ENCODE measurements at regions not wholly inside any gene's neighbourhood (a gene's known extent, or its start where the extent isn't known, plus 50 kb on each side); places are given as distances from the start of the nearest gene placed in this dataset.

- Histone ChIP-seq H3K9me3 (ENCODE audit: control insufficient read depth, low read depth, low read length) (no peaks in the 10 kb centered on the region), H3K79me2 (ENCODE audit: control insufficient read depth, insufficient read depth, low read length) (no peaks in the 10 kb centered on the region), H3K27me3 (ENCODE audit: control insufficient read depth, extremely low read depth, insufficient read depth, low read length) (no peaks in the 10 kb centered on the region), H3K4me1 (ENCODE audit: control insufficient read depth, extremely low read depth, insufficient read depth, low read length) (peaks cover 2% of the 10 kb centered on the region), H4K20me1 (ENCODE audit: control insufficient read depth, extremely low read depth, insufficient read depth, low read length) (no peaks in the 10 kb centered on the region), H3K9me1 (ENCODE audit: control insufficient read depth, extremely low read depth, insufficient read depth, low read length) (no peaks in the 10 kb centered on the region), H3K4me2 (ENCODE audit: control insufficient read depth, extremely low read depth, insufficient read depth, low read depth, low read length) (no peak overlapping the region), H3K27ac (ENCODE audit: control insufficient read depth, insufficient read depth, low read length) (no peak overlapping the region), H3K36me3 (ENCODE audit: control insufficient read depth in 2 of 2, extremely low read depth in 1 of 2, insufficient read depth in 2 of 2, low read length in 2 of 2) (no peaks in the 10 kb centered on the region), H2AFZ (ENCODE audit: control insufficient read depth, low read length) (no peak overlapping the region), H3K4me3 (ENCODE audit: control insufficient read depth in 2 of 3, extremely low read depth in 1 of 3, insufficient read depth in 2 of 3, low read depth in 1 of 3, low read length in 3 of 3) (no peak overlapping the region), H3K9ac (ENCODE audit: control insufficient read depth, extremely low read depth, insufficient read depth, low read length) (no peak overlapping the region)
- FAIRE-seq: no peak
- DNase-seq (ENCODE audit: low read depth, low spot score): no peak
- TF ChIP-seq EZH2 (IDR thresholded peaks at IDR 0.05; ENCODE audit: low read length): no peak
- TF ChIP-seq CTCF (optimal IDR thresholded peaks at IDR 0.05 in 1 of 3, IDR thresholded peaks at IDR 0.05 in 1 of 3, conservative IDR thresholded peaks at IDR 0.05 in 1 of 3; ENCODE audit: extremely low read depth in 1 of 3, insufficient read depth in 2 of 3, low read length in 3 of 3): no peak
- dilution Hi-C loops (cut with MboI; ENCODE audit: extremely low pct_ligation_motif_present, low sequenced_read_pairs): no loop called here
Observed at GRCh38 chr10:53624722-53625121, 852.1 kb upstream of the MBL2 start.

DNA sequence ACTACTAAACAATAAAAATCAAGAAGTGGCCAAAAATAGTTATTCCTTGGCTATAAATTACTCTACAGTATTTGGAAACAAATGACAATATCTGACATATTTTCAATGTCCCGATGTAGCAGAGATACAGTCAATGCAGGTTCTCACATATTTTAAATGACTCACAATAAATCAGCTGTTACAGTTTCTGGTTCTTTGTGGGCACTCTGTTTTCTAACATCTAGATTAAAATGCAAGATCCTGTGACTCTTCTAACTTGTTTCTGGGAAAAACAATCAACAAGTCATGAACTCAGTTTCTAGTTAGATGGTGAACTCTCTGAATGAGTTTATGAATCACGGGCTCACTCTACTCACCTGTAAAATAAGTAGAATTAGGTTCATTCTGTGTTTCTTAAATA is 849.6 kb upstream of the MBL2 start:
- Histone ChIP-seq H3K27ac (ENCODE audit: control insufficient read depth, insufficient read depth, low read length) (no peak overlapping the region), H2AFZ (ENCODE audit: control insufficient read depth, low read length) (no peak overlapping the region), H4K20me1 (ENCODE audit: control insufficient read depth, extremely low read depth, insufficient read depth, low read length) (no peaks in the 10 kb centered on the region), H3K4me1 (ENCODE audit: control insufficient read depth, extremely low read depth, insufficient read depth, low read length) (peaks cover 6% of the 10 kb centered on the region), H3K4me2 (ENCODE audit: control insufficient read depth, extremely low read depth, insufficient read depth, low read depth, low read length) (no peak overlapping the region), H3K9me1 (ENCODE audit: control insufficient read depth, extremely low read depth, insufficient read depth, low read length) (no peaks in the 10 kb centered on the region), H3K9me3 (ENCODE audit: control insufficient read depth, low read depth, low read length) (no peaks in the 10 kb centered on the region), H3K9ac (ENCODE audit: control insufficient read depth, extremely low read depth, insufficient read depth, low read length) (no peak overlapping the region), H3K4me3 (ENCODE audit: control insufficient read depth in 2 of 3, extremely low read depth in 1 of 3, insufficient read depth in 2 of 3, low read depth in 1 of 3, low read length in 3 of 3) (no peak overlapping the region), H3K36me3 (ENCODE audit: control insufficient read depth in 2 of 2, extremely low read depth in 1 of 2, insufficient read depth in 2 of 2, low read length in 2 of 2) (no peaks in the 10 kb centered on the region), H3K27me3 (ENCODE audit: control insufficient read depth, extremely low read depth, insufficient read depth, low read length) (no peaks in the 10 kb centered on the region), H3K79me2 (ENCODE audit: control insufficient read depth, insufficient read depth, low read length) (no peaks in the 10 kb centered on the region)
- DNase-seq (ENCODE audit: low read depth, low spot score) (no peak), FAIRE-seq (no peak)
- TF ChIP-seq EZH2 (IDR thresholded peaks at IDR 0.05; ENCODE audit: low read length) (no peak), CTCF (optimal IDR thresholded peaks at IDR 0.05 in 1 of 3, IDR thresholded peaks at IDR 0.05 in 1 of 3, conservative IDR thresholded peaks at IDR 0.05 in 1 of 3; ENCODE audit: extremely low read depth in 1 of 3, insufficient read depth in 2 of 3, low read length in 3 of 3) (no peak)
- dilution Hi-C loops (cut with MboI; ENCODE audit: extremely low pct_ligation_motif_present, low sequenced_read_pairs): no loop called here
